HPDE6-E6E7 (cell line): ENCODE measurements at regions not wholly inside any gene's neighbourhood (a gene's known extent, or its start where the extent isn't known, plus 50 kb on each side); places are given as distances from the start of the nearest gene placed in this dataset.
"Not testable (repeated sequence)": the region's sequence is repeated elsewhere in the genome, so short reads cannot be mapped to it uniquely, and the experiment has no call there.

Experiments used
- DNase-seq: peaks from one replicate; pipeline ENCODE4 v3.0.0; 2011; ENCODE audit warnings: missing footprints; ENCODE audit errors: extremely low spot score

DNA sequence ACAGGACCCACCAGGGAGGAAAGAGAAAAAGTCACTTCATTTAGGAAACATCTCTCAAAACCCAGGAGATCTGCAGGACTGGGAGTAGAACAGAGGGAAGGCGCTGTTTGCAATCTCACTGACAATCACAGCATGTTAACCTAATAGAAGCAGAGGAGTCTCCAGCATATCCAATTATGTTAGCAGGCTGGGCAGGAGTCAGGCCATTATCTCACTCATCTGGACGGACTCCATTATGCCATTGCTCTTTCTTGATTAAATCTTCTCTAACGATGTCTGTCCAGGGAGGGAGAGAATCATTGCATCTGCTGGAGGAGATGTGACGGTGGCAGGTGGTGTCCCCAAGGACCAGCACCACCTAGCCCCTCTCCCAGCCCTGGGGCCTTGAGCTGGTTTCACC lies 203.8 kb upstream of the SFSWAP start:
- no peak for DNase-seq

DNA sequence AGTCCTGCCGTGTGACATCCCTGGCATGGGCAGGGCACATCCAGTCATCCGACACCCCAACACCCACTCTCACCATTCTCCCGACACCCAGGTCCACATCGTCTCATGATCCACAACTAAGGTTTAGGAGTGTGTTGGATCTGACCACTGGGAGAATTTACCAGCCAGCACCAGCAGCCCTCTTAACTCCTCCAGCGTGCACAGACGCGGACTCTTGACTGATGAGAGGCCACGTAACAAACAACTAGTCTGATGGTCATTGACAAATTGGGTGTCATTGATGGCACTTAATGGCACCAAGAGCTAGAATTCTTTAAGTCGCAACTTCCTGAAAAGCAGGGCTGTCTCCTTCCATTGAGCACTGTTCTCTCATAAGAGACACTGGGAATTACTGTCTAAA lies 203.0 kb upstream of the SFSWAP start:
- no peak for DNase-seq

DNA sequence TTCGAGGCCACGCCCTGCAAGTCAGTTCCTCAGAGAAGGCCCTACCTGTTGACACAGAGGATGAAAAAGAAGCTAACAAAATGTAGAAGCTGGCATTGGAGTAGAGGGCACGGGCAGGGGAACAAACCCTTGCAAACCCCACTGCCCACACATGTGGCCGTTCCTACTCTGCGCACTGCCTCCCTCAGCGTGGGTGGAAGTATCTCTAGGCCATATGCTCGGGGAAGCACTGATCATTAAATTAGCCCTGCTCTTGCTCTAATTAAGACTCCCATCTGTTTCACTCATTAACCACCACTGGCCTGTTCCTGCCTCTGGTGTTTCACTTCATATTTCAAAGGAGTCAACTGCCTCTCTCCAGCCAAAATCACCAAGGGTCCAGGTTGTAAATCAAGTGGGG lies 201.2 kb upstream of the SFSWAP start:
- no peak for DNase-seq

DNA sequence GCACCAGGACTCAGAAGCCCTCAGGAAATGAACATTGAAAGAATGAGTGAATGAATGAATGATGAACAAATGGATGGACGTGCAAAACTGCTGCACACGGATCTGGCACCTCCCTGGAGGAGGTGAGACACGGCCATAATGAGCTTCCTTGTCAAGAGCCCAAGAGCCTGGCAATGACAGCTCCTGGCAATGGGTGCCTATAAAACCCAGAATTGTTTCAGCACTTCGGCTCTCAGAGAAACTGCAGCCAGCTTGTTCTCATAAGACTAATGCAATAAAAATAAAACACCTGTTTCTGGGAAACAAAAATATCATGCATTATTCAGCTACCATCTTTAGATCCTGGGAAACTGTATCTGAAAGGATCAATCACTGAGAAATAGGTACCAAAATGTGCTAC lies 200.5 kb upstream of the SFSWAP start:
- no peak for DNase-seq

DNA sequence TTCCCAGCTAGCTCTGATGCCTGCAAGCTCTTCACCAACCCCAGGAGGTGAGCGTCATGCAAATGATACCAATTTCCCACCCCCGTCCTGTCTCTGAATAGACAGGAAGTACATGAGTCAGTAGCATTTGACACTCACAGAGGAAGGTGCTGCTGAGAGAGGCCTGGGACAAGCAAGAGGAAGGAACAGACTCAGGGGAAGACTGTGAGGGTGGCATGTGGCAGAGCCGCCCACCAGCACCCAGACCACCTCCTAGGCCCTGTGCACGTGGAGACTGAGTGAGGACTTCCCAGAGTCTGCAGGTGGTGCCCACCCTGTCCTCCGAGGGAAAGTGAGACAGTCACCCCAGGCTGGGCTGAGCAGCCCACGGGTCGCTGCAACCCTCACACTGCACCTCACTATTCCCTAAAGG lies 199.5 kb upstream of the SFSWAP start:
- DNase-seq = no peak

DNA sequence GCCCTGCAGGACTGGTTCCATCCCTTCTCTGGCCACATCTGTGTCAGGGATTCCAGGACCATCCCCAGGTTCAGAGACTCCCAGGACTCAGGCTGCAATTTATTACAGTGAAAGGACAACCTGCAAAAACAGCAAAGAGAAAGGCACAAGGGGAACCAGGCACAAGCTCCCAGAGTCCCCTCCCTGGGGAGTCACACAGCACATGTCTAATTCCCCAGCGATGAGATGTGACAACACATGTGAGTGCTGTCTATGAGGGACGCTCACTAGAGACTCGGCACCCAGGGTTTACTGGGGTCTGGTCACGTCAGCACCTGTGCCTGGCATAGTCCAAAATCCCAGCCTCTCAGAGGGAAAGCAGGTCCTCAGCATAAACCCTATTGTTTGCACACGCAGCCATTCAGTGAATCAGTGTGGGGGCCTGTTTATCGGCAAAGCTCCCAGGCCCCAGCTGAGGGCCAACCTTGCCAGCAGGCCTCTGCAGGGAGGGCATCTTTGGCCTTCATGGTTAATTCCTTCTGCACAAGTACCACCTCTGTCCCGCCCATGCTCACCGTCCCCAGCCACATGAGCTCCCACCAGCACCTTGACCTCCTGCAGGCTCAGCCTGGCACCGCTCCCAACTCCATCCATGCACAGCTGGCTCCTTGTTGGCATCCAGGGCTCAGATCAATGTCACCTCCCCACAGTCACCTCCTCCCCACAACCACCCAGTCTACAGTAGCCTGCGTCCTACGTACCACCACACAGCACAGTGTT lies 198.9 kb upstream of the SFSWAP start:
- DNase-seq = no peak

DNA sequence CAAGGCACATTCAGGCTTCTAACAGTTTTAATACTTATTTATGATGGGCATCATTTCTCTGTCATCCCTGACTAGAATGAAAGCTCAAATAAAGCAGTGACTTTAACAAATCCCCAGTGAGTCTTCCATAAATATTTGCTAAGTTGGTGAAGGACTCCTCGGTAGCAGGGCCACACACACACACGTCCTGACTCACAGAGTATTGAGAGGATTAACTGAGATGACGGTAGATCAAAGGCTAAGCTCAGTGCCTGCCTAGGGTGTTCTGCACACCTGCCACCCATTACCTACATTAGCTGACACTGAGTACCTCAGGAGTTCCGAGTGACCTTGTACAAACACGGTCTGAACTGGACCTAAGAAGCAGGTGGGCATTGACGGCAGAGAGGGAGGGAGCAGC lies 197.3 kb upstream of the SFSWAP start:
- DNase-seq = no peak

DNA sequence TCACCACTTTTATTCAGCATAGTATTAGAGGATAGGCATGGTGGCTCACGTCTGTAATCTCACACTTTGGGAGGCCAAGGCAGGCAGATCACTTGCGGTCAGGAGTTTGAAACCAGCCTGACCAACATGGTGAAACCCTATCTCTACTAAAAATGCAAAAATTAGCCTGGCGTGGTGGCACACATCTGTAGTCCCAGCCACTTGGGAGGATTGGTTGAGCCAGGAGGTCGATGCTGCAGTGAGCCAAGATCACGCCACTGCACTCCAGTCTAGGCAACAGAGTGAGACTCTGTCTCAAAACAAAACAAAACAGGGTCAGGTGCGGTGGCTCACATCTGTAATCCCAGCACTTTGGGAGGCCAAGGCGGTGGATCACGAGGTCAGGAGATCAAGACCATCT lies 190.3 kb upstream of the SFSWAP start:
- DNase-seq = not testable (repeated sequence)

DNA sequence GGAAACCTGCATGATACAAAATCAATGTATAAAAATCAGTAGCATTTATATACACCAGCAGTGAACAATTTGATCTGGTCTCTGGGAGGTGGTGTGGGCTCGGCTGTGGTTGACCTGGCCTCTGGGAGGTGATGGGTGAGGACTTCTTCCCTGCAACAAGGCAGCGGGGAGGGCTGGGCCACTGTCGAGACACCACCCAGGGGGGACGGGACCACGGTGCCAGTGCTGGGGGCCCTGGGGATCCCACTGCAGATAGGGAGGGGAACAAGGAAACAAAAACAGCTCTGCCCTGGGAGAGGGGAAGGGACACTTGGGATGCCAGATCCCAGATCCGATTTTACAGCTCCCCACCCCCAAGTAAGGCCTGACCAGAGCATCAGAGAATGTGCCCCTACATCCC lies 189.6 kb upstream of the SFSWAP start:
- no peak for DNase-seq

DNA sequence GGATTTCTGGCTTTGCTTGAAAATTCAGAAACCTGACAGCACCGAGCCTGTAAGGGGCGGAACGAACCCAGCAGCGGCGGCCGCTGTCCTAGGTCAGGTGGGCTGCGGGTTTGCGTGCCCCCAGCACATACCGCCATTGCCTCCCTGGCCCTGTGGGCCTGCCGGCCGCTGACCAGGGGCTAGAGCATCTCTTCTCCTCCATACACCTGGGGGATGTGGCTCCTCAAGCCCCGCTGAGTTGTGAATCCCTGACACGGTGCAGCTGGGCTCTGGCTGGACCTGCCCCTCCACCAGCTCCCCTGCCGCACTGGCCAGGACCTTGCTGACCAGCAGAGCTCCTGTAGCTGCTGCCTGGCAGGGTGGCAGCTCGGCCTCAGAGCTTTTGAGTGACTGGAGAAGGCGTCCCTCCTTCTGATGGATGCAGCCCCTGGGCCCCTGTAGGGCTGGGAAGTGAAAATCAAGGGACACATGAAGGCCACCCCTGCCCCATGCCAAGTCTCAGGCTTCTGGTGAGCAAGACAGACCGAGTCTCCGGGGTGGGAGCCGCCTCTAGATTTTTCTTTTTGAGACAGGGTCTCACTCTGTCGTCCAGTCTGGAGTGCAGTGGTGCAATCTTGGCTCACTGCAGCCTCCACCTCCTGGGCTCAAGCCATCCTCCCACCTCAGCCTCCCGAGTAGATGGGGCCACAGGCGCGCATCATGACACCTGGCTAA lies 184.9 kb upstream of the SFSWAP start:
- DNase-seq = no peak

DNA sequence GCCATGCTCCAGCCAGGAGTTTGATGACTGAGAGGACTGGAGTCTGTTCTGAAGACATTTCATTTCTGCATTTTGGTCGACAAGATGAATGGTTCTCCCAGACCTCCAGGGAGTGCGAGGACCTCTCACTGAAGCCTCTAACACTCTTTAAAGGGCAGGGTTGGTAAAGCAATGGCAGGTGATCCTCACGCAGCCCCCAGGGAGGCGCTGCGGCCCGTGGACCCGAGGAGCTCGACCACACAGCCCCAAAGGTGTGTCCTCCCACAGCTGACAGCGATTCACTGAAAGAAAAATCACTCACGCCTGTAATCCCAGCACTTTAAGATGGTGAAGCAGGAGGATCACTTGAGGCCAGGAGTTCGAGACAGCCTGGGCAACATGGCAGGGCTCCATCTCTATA lies 183.8 kb upstream of the SFSWAP start:
- no peak for DNase-seq

DNA sequence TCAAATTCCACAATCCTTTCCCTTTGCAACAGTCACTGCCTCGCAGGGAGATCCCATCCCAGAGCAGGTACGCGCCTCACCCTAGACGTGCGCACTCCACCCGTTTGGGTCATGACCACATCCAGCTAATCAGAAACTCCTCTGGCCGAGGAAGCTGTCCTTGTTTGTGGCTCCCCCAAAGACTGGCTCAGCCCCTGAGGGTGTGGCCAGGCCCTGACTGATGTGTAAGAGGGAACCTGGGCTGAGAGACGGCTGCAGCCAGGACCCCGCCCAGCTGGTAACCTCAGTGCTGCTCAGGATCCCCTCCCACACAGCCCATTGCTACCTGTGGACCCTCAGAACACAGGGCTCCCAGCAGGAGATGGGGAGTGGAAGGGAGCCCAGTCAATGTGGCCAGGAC lies 183.2 kb upstream of the SFSWAP start:
- DNase-seq = no peak

DNA sequence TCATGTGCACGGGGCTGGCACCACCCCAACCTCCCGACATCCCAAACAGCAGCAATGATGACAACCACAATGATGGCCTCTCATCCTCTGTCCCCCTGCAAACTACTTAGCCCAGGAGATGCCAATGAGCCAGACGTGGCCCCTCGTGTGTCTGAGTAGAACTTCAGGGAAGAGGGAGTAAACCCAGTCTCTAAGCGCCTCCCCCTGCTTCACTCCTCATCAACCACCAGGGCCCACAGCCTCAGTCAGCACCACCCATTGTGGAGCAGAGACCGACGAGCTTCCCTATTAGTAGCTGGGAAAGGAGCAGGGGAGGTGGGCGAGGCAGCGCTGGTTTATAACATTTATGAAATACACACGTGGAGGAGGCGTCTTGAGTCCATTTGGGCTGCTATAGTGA lies 182.7 kb upstream of the SFSWAP start:
- DNase-seq = no peak

DNA sequence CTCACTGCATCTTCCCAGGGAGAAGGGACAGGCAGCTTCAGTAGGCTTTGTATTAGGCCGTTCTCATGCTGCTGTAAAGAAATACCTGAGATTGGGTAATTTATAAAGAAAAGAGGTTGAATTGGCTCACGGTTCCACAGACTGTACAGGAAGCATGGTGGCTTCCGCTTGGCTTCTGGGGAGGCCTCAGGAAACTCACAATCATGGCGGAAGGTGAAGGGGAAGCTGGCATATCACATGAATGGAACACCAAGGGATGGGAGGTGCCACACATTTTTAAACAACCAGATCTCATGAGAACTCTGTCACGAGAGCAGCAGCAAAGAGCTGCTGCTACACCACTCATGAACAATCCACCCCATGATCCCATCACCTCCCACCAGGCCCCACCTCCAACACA lies 182.2 kb upstream of the SFSWAP start:
- DNase-seq = no peak

DNA sequence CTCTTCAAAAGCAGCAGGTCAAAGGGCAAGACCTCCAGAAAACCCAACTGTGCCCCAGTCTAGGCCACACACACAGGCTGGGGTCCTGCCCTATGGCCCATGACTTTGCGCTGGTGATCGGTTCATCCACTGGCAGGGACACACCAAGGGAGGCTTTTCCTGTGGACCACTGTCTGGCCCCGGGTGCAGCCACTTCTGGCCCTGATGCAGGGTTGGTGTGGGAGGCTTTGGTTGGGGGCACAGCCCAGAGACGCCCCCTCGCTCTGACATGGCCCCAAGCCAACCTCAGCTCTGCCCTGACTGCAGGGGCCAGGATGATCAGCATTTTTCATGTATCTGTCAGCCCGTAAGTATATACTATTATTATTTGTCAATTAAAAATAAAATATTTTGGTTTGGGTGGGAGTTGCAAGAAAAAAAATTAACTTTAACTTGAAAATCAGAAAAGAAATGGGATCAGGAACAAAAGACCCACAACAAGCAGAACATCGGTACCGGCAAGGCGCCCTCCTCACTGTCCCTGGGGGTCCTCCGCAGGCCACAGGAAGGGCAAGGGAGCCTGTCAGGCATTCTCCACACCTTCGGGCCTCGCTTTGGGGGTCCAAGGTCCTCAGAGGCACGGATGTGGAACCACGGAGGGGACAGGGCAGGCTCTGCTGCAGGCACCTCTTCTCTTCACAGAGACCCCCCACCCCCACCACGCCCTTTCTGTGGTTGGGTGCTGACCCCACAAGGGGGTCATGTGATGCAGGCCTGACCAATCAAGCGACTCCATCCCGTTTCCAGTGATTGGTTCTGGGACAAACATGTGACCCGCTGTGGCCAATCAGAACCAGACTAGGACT lies 181.5 kb upstream of the SFSWAP start:
- no peak for DNase-seq

DNA sequence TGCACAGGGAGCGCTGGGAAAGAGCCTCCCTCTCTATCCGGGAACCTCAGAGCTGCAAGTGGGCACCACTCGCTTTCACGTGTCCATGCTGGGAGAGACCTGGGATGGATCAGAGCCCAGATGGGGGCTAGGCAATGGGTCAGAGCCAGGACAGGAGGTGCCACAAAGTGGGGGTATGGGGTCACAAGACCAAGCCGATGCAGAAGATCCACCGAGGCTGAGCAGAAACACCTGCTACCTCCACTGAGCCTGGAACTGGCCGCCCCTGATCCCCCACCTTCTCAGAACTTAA lies 180.9 kb upstream of the SFSWAP start:
- DNase-seq = no peak

DNA sequence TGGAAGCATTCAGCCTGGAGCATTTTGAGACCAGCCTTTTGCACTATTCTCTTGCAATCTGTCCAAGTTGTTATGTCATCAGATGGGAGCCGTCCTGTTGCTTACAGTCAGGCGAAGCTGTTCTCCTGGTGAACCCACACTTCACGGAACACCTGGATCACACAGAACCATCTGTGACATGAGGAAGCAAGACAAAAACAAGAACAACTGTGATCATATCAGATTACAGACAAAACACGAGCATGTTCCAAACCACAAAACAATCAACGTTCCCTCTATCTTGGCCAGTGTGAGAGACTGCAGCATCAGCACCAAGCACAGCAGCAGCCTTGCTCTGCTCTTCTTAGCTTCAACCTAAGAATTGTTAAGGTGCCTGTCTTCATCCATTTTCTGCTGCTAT lies 180.5 kb upstream of the SFSWAP start:
- no peak for DNase-seq

DNA sequence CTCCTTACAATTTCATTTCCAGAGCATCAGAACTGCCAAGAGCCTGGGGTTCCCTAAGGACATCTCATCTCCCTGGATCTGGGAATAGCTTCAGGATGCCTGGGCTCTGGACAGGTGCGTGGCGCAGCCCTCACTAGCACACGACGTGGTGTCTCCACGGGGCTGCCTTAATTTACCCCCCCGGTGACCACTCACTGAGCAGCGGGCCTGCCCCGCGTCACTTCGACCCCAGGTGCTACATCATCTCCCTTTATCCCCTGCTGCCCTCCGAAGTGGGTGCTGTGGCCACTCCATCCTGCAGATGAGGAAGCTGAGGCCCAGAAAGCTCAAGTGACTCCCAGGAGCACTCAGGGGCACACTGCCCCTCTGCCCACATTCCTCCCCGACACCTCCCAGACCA lies 177.8 kb upstream of the SFSWAP start:
- DNase-seq = no peak

DNA sequence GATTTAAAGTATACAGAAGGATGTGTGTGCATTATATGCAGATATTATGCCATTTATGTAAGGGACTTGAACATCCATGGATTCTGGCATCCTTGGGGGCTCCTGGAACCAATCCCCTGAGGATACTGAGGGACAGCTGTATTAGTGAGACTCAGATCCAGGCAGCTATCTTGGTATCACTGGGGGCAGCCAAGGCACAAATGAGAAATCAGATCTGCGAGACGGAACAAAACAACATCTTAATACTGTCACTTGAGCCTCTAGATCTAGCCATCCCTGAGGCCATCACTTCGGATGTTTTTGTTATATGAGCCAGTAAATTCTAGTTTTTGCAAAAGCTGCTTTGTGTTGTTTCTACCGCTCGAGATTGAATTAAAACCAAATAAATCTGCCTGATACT lies 175.1 kb upstream of the SFSWAP start:
- no peak for DNase-seq

DNA sequence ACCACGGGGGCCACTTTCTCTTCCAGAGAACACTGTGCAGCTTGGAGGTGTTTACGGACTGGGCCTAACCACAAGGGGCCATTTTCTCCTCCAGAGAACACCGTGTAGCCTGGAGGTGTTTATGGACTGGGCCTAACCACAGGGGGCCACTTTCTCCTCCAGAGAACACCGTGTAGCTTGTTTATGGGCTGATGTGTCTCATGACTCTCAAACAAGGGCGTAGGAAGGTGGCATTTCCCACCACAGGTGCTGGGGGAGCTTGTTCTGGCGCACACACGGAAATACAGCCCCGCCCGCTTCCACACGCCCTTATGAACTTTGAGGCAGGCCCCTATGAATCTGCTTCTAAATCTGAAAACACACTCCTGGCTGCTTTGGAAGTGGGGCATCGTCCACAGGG lies 174.6 kb upstream of the SFSWAP start:
- DNase-seq = no peak

DNA sequence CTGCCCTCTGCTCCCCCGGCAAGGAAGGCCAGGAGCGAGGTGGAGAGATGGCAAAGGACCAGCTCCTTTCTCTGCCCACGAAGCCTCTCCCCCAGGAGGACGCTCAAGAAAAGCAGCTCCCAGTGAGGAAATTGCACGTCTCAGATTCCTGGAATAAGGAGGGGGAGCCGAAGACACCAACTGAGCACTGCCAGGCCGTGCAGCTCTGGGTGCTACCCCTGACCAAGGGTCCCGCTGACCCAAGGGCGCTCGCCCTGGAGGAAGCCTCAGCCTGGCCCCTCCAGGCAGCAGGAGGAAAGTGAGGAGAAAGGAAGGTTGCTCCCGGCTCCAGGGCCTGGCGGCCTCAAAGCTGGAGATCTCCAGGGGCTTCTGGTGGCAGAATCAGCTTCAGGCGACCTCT lies 174.1 kb upstream of the SFSWAP start:
- no peak for DNase-seq

DNA sequence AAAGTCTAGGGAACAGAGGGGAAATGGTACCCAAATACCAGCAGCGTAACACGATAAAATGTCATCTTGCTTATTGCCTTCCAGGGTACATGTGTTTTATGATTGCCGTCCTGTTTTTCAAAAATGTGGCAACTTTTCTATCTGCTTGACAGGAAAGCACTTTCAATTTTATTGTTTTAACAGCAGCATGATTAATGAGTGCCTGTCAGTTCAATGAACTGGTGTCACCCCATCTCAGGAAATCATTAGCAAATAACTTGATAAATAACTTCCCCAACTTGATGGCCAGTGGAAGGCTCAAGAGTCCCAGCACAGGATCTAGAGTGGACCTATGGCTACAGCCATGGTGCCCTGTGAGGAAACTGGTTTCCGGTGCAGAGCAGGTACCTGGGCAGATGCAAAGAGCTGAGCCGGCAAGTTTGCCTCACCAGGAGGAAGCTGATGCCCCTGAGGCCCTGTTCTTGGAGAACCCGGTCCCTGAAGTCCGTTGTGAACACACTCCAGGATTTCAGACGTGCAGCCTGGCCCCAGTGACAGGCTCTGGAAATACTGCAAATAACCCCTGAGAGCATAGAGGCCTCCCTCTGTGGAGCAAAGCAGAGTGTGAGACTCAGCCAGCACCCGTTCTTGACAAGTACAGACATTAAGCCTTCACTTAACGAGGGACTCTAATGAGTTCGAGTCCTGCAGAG lies 173.5 kb upstream of the SFSWAP start:
- no peak for DNase-seq
